SK-N-SH (cell line): ENCODE measurements at regions not wholly inside any gene's neighbourhood (a gene's known extent, or its start where the extent isn't known, plus 50 kb on each side); places are given as distances from the start of the nearest gene placed in this dataset.

ENCODE experiments used
- CTCF ChIP-seq: fragments of 200-600 bp; sonication (generic); IDR thresholded peaks from 2 replicates; pipeline ENCODE4 v1.6.1; 2017; ENCODE audit warnings: antibody characterized with exemption, mild to moderate bottlenecking, moderate library complexity
- POLR2AphosphoS5 ChIP-seq: IDR thresholded peaks from 2 replicates; pipeline ENCODE4 v1.6.1; 2012; ENCODE audit warnings: low read depth, low read length
- RFX5 ChIP-seq: IDR thresholded peaks from 2 replicates; pipeline ENCODE4 v1.6.1; 2012; ENCODE audit warnings: mild to moderate bottlenecking, improper control_type of control experiment, low read length
- SIN3A ChIP-seq: IDR thresholded peaks from 2 replicates; pipeline ENCODE4 v1.6.1; 2012; ENCODE audit warnings: low read depth, mild to moderate bottlenecking, low read length, moderate library complexity, borderline replicate concordance

- TF ChIP-seq RFX5, result no peak
- no peak for TF ChIP-seq POLR2AphosphoS5
- TF ChIP-seq CTCF, result no peak
- TF ChIP-seq SIN3A, result no peak
These were observed 198.0 kb downstream of the GABRG1 start for GRCh38 chr4:45925809-45926208.
